A204.1 (cell line): ENCODE measurements at regions not wholly inside any gene's neighbourhood (a gene's known extent, or its start where the extent isn't known, plus 50 kb on each side); places are given as distances from the start of the nearest gene placed in this dataset.

ENCODE experiments used
- FAIRE-seq: peaks from 2 replicates; lab custom pipeline; 2012; peaks lifted over from hg19 to GRCh38; lab: Jason Lieb, UNC

DNA sequence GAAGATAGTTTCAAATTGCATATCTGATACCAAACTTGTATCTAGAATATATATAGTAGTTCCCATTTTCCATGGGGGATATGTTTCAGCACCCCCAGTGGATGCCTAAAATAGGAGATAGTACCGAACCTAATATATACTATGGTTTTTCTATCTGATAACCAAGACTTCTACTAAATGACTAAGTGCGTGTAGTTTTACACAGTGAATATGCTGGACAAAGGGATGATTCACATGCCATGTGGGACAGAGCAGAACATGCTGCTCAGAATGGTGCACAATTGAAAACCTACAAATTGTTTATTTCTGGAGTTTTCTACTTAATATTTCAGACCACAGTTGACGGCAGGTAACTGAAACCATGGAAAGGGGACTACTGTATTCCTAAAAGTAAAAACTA, 73.4 kb upstream of the TP63 start:
- no peak for FAIRE-seq

DNA sequence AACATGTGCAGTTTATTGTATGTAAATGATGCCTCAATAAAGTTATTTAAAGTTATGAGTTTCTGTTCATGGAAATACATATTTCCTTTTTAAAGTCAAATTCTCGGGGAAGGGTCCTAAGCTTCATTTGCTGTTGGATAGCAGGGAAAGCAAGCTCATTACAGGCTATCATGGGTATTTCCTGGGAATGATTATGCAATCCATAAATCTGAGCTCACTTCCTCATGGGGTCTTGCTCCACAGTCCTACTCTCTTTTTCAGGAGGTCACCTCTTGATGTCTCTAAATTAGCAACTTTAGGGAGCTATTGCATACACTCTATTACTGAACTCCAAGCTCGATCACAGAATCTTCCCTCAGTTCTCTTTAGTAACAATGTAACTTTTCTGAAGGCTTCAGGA, 69.9 kb upstream of the TP63 start:
- no peak for FAIRE-seq

DNA sequence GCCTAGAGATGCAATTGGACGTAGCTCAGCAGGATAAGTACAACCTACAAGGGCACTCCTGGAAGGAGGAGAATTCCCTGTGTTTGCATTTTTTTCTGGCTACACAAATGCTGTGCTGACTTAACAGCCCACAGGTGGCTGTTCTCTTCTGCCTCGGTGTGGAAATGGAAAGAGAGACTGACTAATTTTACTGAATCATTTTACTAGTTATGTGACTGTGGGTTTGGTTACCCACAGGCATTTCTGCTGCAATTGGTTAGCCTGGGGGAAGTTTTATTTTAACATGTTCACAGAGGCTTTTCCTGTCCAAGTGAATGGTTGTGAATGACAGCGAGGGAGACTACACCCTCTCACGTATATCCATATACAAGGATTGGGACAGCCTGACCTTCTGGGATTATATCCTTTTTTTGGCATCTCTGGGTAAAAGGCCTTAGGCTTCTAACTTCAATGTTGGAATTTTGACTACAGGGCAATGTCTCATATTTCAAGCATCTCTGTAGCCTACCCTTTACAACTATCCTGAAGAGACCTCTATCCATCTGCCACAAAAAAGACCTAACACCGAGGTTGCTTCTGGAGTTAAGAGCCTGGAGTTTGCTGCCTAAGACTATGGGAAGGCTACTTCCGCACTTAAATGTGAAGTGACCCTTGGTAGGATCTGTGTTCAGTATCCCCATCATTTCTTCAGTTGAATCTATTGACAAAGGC, 67.2 kb upstream of the TP63 start:
- no peak for FAIRE-seq

DNA sequence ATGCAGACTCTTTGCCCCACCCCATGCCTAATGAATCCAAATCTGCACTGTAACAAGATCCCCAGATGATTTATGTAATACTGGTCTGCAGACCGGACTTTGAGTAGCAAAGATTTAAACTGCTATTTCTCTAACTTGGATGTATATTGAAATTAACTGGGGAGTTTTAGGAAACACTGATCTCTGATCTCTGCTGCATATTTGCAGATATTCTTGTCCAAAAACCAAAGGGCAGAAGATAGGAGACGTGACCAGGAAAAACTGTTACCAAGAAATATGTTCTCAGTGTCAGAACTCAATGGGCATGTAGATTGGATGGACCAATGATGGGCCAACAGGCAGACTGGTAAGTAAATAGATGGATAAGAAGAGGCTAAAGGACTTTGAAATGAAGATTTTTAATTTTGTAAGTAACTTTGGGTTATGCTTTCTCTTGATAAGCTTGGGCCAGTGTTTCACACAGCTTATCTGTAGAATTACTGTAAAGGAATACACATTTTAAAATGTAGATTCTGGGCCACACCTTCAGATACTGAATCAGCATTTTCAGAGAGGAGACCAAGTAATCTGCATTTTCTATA, 64.5 kb upstream of the TP63 start:
- FAIRE-seq = no peak

DNA sequence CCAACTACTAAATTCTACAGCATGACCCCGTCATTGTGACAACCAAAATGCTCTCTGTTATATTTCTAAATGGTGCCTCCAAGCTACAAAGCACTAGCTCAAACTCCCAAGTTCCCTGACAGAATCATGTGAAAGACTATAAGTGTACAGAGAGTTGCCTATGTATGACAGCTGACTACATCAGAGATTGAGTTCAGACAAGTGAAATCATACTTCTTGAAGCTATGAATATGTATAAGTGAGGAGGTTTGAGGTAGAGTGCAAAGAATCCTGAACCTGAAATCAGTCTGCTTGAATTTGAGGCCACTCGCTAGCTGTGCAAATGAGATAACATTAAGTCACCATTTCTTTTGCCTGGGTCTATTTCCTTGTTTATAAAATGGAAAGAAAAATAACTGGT, 63.9 kb upstream of the TP63 start:
- FAIRE-seq = no peak

- FAIRE-seq = no peak
Measured at GRCh38 chr3:189567766-189568420, 63.3 kb upstream of the TP63 start.

GRCh38 chr3:189568961-189569360, 62.2 kb upstream of the TP63 start:
- no peak for FAIRE-seq

- no peak for FAIRE-seq
Measured at GRCh38 chr3:189569473-189569872, 61.7 kb upstream of the TP63 start.

- no peak for FAIRE-seq
Measured at GRCh38 chr3:189570916-189571315, 60.3 kb upstream of the TP63 start.

GRCh38 chr3:189572249-189572648, 58.9 kb upstream of the TP63 start:
- no peak for FAIRE-seq

DNA sequence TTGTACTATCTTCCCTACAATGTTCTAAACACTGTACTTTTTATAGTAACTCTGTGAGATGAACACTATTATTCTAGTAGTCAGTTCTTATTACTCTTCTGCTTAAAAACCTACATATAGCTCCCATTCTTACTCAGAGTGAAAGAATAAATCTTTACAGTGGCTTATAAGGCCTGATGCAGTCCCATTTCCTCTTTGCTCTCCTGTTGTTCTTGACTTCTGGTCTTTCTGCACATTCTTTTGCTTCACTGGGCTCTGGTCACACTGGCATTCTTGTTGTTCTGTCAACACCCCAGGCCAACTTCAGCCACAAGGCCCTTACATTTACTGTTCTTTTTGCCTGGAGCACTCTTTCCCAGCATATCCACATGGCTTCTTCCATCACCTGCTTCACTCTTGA, 58.2 kb upstream of the TP63 start:
- no peak for FAIRE-seq

GRCh38 chr3:189576486-189576885, 54.7 kb upstream of the TP63 start:
- no peak for FAIRE-seq

DNA sequence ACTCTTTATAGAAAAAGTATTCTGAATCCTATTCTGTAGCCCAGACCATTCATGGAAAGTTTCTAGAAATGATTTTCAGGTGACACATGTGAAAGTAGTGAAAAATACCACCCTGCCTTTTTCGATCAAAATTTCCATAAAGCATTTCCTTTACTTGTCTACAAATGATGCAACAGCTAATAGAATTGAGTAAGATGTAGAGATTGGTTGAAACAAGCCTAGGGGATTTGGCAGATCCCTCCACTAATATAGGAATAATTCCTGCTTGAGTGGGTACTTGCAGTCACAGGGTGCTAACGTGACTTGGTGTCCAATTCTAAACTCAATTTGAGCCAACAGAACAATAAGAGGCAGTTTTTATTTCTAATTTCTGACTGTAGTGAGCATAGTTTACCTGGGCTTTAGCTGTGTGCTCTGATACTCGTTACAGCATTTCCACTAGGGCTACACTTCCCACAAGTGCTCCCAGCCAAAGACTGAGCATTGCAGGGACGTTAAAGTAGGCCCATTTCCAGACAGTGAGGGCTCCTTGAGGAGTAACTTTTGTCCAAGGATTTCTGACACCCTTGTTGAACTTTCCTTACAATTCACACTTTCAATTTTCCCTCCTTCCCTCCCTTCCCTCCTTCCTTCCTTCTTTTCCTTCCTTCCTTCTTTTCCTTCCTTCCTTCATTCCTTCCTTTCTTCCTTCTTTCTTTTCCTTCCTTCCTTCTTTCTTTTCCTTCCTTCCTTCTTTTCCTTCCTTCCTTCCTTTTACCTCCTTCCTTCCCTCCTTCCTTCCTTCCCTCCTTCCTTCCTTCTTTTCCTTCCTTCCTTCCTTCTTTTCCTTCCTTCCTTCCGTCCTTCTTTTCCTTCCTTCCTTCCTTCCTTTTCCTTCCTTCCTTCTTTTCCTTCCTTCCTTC, 53.9 kb upstream of the TP63 start:
- FAIRE-seq = no peak

- FAIRE-seq = no peak
Measured at GRCh38 chr3:189580190-189580589, 51.0 kb upstream of the TP63 start.
